Ecto neural progenitor cell (in vitro differentiated cells): ENCODE measurements at regions not wholly inside any gene's neighbourhood (a gene's known extent, or its start where the extent isn't known, plus 50 kb on each side); places are given as distances from the start of the nearest gene placed in this dataset.

Experiments used
- DNase-seq: peaks from one replicate; pipeline ENCODE4 v3.0.0-alpha.2; 2018; ENCODE audit warnings: low spot score

DNA sequence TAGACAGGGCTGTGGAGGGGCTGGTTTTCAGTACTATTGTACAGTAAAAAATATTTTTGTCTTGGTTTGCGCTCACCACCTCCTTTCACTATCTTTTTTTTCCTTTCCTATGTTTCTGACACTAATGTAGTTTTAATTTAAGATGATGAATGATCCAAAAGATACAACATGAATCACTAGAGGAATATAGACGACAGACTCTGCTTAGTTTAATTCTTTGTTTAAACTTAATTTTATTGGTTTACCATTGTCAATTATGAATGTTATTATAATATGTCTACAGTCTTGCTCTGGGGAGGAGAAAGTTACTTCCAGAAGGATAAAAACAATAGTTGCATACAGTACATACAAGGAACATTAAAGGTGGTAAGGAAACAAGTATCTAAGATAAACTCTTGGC is 682.4 kb upstream of the ADGRL4 start:
- no peak for DNase-seq

DNA sequence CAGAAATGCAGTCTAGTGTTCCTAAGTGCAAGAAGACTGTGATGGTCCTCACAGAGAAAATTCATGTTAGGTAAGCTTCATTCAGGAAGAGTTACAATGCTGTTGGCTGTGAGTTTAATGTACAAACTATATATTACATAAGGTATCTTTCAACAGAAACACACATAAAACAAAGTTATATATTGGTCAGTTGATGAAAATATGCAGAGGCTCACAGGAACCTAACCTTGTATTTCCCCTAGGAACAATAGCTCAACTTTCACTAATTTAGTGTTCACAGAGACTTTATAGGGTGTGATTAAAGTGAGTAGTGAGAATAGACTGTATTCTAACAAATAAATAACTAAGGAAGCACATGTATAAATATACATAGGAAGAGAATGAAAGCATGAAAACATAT is 676.9 kb upstream of the ADGRL4 start:
- DNase-seq = no peak

DNA sequence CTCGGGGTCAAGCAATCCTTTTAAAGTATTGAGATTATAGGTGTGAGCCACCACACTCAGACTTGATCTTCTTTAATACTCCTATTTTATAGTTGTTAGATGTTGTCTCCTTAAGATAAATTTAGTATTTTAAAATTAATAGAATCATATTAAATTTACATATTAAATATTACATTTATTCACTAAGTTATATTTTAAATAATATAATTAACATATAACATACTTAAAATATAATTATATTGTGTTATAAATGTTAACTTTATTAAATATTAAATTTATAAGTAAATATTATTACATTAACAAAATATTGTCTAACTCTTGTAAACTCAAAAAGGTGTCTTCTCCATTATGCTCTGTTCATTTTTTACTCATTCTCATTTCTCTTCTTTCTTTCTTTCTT is 675.9 kb upstream of the ADGRL4 start:
- DNase-seq = no peak

DNA sequence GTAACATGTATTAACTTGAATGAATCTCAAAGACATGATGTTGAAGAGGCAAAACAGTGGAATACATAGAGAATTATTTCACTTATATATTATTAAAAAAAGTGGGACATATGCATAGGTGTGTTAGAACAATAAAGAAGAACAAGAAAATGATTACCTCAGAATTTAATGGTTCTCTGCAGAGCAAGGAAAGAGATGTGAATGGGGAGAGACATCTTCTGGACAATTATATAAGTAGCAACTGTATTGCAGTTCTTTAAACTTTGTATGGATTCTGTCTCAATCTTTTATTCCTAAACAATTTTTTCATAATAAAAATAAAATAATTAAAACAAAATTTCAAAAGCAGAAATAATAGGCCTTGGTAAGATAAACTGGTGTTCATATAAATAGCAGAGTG is 674.9 kb upstream of the ADGRL4 start:
- DNase-seq = no peak

DNA sequence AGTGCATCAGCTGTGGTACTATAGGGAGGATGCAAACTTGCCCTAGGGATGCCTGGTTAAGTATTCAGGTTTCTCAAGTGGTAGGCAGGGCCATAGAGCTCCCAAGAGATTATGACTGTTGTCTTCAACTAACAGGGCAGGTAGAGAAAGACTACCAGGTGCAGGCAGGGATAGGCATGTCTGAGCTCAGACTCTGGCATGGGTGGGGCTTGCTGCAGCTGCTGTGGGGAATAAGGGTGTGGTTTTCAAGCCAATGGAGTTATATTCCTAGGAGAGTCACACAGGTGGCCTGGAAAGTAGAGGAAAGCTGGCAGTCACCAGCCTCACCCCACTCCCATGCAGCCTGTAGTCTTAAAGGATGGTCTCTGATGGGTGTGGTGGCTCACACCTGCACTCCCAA is 673.4 kb upstream of the ADGRL4 start:
- DNase-seq = no peak

DNA sequence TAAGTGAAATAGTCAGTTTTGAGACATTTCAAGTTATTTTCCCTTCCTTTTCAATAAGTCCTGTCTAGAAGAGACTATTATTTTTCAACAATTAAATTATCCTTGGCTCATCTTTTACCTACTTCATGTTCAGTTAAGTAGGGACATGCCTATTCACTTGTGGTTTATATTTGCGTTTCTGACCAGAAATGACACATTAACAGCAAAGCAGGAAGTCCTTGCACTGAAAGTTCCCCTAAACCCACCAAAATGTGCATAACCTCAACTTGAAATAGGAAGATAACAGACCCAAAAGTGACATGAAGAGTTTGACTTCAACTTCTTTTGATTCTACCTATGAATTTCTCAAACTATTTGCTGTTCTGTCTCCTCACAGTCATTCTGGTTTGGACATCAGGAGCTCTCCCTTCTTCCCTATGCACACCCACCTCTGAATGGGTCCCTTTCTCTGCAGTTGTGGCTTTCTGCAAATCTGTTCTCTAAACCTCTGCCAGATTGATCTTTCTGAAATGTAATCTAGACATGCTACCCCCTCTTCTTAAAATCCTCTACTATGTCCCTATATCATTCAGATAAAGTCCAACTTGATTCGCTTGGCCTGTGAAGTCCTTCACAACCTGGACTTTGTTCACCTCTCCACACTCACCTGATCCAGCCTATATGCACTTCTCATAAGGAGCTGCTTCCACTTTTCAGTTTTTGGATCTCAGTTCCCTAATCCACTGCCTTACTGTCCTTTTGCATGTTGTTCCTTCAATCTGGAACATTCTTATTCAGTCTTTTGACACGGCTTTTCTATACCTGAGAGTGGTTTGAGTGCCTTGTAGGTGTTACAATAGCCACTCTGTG is 661.5 kb upstream of the ADGRL4 start:
- no peak for DNase-seq

DNA sequence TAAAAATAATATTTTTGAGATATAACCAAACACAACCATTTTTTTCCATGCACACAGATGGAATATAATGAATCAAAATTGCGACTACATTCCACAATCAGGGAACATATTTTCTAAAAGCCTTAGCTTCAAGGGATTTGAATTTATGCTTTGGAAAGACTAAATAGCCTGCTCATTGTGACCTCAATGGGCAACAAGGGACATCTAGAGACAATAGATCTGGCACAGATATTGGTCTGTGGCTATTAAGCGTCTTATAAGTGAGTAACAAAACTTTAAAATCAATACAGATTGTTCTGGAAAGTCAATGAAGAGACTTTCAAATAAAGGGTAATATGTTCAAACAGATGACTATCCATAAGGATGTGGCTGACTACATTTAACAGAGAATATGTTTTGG is 660.6 kb upstream of the ADGRL4 start:
- no peak for DNase-seq

DNA sequence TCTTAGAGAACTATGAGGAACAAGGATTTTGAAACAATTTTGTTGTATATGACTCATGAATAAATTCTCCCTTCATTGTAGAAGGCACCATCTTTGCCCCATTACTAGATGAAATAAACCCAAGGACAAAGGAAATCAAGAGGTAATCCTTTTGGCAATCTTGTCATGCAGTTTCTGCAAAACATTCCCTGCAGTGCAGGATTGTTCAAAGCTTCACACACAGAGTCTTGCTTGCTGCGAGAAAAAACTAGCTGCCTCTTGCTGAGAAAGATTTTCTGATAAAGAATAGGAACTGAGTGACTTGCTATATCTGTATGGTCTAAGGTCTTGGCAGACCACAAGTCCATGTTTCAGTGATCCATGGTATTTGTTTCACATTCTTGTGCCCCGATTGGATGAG is 657.4 kb upstream of the ADGRL4 start:
- DNase-seq = no peak

DNA sequence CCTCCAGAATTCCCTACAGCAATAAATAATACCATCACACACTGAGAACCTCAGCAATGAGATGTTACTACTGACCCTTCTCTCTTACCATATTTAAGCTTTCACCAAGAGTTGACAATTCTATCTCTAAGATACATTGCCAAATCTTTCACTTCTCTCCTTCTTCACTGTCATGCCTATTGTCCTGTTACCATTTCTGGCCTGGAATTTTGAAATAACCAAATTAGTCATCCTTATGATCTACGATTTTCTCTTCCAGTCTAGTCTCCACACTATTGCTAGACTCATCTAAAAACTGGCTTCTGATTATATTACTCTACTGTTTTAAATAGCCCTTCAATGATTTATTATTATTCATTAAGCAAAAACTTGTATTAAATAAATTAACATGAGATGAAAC is 656.1 kb upstream of the ADGRL4 start:
- DNase-seq = no peak

DNA sequence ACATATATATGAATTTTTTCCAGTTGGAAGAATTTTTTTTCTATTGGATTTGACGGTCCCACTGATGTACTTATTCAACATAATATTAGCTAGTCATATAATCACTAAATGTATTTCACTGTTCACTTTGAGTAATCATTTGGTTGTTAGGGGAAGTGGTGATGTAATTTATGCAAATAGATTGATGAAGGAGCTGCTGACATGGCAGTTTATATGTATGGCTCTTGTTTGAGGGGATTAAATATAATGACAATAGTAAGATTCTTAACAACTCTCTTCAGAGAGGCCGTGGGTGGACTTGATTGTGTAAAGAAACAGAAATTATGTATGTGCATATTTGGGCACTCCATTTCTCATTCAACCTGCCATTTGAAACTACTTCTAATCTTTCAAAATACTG is 653.6 kb upstream of the ADGRL4 start:
- DNase-seq = no peak

DNA sequence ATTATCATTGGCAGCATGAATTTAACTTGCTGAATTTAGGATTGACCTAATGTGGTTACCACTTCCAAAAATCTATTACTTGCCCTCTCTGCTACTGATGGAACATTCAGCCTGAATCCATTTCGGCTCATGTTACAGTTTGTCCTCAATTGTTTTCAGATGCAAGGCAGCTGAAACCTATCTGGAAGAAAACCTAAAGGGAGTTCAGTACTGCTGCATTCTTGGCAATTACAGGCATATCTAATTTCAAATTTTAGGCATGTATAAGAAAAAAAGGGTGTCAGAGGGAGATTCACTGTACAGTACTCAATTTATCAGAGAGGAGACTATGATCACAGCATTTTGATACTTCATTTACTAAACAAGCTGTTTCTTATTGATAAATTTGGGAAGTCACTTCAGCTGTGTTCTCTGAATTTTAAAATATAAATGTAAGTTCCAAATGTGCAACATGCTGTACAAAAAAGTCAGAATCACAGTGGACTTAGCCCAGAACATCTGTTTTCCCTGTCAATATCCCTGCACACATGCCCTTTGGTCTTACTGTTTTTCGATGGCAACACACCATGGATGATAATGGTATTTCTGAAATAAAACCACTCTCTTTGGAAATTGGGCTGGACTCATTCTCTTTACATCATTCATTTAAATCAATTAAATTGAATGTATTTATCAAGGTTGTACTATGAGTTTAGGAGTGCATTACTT is 651.6 kb upstream of the ADGRL4 start:
- no peak for DNase-seq

DNA sequence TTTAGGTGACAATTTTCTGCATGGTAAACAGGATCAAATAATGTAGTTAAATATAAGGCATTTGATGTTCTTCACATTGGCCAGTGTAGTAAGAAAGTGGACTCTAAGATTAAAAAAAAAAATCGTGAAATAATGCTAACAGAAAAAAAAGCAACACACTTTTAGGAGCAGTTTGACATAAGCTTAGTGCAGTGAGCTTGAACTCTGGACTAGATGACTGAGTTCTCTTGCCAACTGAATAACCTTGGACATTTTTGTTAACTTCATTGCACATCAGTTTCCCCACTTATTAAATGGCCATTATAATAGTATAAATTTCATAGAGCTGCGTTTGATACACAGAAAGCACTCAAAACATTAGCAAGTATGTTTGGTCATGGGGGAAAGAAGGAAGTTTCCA is 649.3 kb upstream of the ADGRL4 start:
- no peak for DNase-seq

DNA sequence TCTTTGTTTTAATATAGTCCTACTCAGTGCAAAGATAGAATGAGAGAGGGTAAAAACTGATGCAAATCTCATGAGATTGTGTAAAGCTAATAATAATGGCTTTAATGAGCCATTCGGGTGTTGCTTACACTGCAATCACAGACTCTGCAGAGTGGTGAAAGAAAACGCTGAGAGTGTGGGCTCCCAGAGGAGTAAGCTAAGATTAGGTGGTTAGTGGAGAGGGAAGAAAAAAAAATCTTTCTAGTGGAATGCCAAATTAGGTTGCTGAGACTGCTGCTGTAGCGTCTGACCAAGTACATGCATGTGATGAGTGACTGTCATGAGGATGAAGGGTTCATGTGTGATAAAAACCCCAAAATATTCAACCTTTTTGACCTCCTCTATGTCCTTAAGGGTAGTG is 645.9 kb upstream of the ADGRL4 start:
- no peak for DNase-seq

DNA sequence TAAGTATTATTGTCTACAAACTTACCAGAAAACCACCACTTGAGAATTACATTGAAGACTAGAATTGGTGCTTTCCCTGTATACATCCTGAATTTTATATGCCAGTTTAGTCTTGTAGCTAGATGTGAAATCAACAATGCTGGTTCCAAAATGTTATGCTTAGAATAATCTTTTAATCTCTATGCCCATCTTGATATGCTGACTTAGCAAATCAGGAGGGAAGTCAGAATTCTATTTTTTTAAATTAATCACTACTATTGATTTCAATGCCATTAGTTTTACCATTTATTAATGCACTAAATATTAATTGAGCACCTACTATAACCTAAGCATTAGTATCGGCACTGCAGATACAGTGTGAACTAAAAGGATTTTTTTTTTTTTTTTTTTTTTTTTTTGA is 641.6 kb upstream of the ADGRL4 start:
- DNase-seq = no peak

DNA sequence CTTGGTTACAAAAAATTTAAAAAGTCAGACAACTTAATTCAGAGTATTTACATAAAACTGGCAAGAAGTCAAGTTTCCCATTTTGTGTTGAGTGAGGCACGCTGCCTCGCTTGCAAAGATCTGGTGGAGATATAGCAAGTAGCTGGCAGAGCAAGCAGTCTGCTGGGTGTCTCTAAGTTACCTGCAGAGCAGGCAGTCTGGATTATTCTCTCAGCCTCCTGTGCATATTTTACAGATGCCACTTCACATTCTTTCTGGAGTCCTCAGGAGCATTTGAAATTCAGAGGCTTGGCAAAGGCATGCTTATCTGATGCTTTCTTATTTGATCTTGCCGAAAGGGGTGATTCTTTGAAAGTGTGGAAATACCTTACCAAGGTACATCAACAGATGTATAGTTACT is 640.4 kb upstream of the ADGRL4 start:
- no peak for DNase-seq

DNA sequence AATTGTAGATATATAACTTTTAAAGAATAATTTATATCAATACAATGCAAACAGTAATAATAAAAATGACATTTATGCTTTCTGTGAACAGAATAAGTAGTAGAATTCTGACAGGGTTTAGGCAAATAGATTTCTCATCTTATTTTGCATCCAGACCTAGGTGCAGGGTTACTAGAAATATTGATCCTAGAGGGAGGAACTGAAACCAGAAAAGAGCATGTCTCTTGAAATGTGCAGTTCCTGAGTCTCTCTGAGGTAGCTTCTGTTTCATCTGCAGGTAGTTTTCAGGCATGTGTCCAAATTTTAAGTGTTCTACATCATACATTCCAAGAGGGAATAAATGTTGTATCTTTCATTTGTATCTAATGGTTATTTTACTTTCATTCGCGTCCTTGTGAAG is 631.9 kb upstream of the ADGRL4 start:
- no peak for DNase-seq

DNA sequence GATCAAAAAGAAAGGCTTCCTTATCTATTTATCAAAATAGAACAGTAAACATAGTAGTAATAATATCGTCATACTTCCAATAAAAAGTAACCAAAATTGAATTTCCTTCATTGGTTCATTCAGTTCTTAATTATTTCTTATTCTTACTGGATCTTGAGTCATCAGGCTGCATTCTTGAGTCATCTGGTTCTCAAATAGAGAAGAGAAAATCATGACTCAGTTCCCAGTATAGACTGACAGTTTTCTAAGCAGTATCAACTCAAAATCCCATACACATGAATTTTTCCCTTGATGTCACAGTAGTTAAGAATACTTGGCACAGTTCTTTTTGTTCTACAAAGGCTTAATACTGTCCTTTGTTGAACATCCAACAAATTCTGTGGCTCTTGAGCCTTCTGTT is 626.9 kb upstream of the ADGRL4 start:
- DNase-seq = no peak

DNA sequence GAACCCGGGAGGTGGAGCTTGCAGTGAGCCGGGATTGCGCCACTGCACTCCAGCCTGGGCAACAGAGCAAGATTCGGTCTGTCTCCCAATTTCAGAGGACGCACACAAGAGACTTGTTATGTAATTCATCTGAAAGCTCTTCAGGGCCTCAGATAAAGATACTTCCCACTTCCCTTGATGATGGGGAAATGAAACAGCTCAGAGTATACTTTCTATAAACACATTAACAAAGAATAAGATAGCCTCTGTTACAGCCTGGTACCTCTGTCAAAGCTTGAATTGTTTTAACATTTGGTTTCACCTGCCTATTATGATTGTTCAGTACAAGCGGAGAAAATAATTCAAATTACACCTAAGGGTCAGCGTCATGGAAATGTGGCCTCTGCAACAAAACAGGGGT is 622.9 kb upstream of the ADGRL4 start:
- DNase-seq = no peak

DNA sequence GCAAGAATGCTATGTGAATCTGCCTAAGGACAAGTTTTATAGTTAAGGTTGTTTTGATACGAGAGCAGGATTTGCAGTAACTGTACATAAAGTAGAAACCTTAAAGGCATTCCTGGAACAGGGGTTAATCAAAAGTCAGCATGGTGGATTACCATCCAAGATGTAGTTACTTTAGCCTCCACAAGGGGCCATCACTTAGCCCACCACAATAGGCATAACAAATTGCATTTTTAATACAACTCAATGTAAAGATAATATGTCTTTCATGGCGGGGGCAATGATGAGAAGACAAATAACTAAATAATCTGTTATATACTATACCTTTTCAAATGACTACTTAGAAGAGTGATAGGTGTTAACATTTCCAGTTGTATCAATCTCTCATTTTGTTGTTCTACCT is 611.2 kb upstream of the ADGRL4 start:
- no peak for DNase-seq

DNA sequence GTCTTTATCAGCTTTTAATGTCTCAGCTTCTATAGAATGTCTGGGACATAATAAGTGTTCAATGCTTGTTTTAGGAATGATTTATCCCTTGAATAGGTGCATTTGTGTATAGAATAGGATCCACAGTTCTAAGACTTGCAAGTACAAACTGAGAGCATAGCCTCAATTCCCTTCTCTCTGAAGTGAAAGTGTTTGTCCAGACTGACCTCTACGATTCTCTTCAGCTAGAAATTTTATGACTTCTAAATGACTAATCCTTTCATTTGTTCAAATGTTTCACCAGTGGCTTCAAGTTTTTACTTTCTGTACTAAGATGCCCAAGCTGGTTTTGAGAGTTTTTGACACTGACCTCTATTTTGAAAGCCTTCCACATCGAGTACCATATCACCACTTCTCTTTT is 608.2 kb upstream of the ADGRL4 start:
- no peak for DNase-seq

DNA sequence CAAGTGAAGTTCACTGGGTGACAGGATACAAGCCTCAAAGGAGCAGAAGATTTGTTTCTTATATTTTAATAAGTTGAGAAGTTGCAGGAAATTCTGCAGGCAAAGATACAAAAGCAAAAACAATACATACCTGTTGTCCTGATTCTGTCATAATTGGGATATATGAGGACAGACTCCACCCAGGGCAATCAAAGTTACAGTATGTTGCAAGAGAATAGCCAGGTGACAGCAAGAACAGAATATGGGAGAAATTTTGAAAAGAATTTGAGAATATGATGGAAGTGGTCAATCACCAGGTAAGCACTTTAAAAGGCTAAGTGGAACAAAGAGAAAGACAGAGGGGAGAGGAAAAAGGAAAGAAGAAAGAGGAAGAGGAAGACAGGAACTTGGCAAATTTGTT is 607.6 kb upstream of the ADGRL4 start:
- no peak for DNase-seq

DNA sequence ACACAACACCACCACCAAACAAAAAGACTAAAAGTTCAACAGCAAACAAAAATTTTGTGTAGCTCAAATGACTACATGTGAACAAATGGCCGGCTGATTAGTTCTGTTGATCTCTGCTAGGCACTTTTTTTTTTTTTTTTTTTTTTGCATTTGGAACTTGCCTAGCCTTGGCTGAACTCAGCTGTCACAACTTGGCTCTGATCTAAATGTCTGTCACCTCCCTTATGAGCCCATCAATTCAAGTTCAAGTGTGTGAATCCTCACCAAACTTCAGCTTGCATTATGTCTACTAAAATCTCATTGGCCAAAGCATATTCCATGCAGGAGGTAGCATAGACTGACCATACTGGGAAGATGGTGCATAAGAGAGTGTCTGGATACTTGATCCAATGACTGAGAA is 606.5 kb upstream of the ADGRL4 start:
- DNase-seq = no peak

DNA sequence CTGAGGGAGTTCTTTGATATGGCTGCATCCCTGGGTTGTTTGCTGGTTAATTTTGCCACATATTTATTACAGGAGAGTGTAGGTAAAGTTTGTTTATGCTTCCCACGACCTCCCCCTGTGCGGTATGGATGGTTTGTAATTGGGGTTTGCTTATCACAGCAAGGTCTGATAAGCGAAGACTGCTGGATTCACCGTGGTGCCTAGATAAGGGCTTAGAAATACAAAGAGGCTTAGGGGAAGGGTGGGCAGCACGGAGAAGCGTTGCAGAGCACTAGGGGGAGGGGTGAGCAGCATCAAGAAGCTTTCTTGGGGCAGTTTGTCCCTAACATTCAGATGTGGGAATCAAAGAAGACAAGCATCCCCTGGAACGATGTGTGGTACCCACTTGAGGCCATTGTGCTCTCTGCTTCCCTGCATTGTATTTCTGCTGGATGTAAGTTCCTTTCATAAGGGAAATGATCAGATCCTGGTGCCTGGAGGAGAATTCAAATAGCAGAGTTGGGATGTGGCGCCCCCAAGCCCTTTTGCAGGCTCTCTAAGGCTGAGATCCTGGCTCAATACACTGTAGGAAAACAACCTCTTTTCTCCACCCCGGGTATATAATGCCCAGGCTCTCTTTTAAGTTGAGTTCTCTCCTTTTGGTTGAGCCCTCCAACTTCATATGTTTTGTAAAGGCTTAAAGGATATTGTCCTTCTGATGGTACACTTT is 598.1 kb upstream of the ADGRL4 start:
- no peak for DNase-seq
